ENCODE measurements at regions not wholly inside any gene's neighbourhood (a gene's known extent, or its start where the extent isn't known, plus 50 kb on each side); places are given as distances from the start of the nearest gene placed in this dataset.

- TF ChIP-seq CTCF (IDR thresholded peaks at IDR 0.05; ENCODE audit: poor library complexity) (no peak), EZH2phosphoT487 (IDR thresholded peaks at IDR 0.05; ENCODE audit: low read depth, severe bottlenecking, unreplicated experiment) (no peak)
Measured at GRCh38 chr2:224162122-224162521, 123.0 kb upstream of the SERPINE2 start.

Measured in hepatocyte (in vitro differentiated cells).